ENCODE measurements at regions not wholly inside any gene's neighbourhood (a gene's known extent, or its start where the extent isn't known, plus 50 kb on each side); places are given as distances from the start of the nearest gene placed in this dataset.

GRCh38 chr5:101437351-101437750 lies 534.3 kb upstream of the ST8SIA4 start:
- TF ChIP-seq CTCF (IDR thresholded peaks at IDR 0.05), result no peak
- TF ChIP-seq POLR2AphosphoS5 (IDR thresholded peaks at IDR 0.05), result no peak
- no peak for TF ChIP-seq POLR2A (IDR thresholded peaks at IDR 0.05)
- no peak for TF ChIP-seq EP300 (IDR thresholded peaks at IDR 0.05)
